H9 (cell line): ENCODE measurements at regions not wholly inside any gene's neighbourhood (a gene's known extent, or its start where the extent isn't known, plus 50 kb on each side); places are given as distances from the start of the nearest gene placed in this dataset.

Source experiments
- DNase-seq: peaks from one replicate; pipeline ENCODE4 v3.0.0-alpha.2; 2017
- H2AFZ ChIP-seq: one replicate; pipeline ENCODE4 v1.6.1; 2013; ENCODE audit warnings: mild to moderate bottlenecking, low read length, control low read depth, moderate library complexity
- H2AK5ac ChIP-seq: 2 replicates; pipeline ENCODE4 v1.6.1; 2013; ENCODE audit warnings: low read length, control low read depth, mixed read lengths; ENCODE audit not compliant: insufficient read length
- H2BK120ac ChIP-seq: one replicate; pipeline ENCODE4 v1.6.1; 2013; ENCODE audit warnings: low read depth, mild to moderate bottlenecking, low read length, control low read depth, inconsistent platforms; ENCODE audit not compliant: poor library complexity, severe bottlenecking
- H2BK12ac ChIP-seq: 2 replicates; pipeline ENCODE4 v1.6.1; 2013; ENCODE audit warnings: low read length, control low read depth, mixed read lengths, low read depth; ENCODE audit not compliant: insufficient read length
- H2BK15ac ChIP-seq: 2 replicates; pipeline ENCODE4 v1.6.1; 2013; ENCODE audit warnings: low read depth, low read length, control low read depth
- H2BK20ac ChIP-seq: one replicate; pipeline ENCODE4 v1.6.1; 2013; ENCODE audit warnings: low read depth, mild to moderate bottlenecking, low read length, control low read depth, inconsistent platforms; ENCODE audit not compliant: poor library complexity, severe bottlenecking
- H2BK5ac ChIP-seq: 2 replicates; pipeline ENCODE4 v1.6.1; 2013; ENCODE audit warnings: low read length, control low read depth, mixed read lengths; ENCODE audit not compliant: insufficient read length
- H3K14ac ChIP-seq: 2 replicates; pipeline ENCODE4 v1.6.1; 2013; ENCODE audit warnings: low read length, control low read depth; ENCODE audit not compliant: insufficient read depth
- H3K18ac ChIP-seq: 2 replicates; pipeline ENCODE4 v1.6.1; 2013; ENCODE audit warnings: low read depth, mild to moderate bottlenecking, mixed read lengths, low read length, control low read depth; ENCODE audit not compliant: insufficient read length
- H3K23ac ChIP-seq: 2 replicates; pipeline ENCODE4 v1.6.1; 2013; ENCODE audit warnings: low read length, control low read depth, mixed read lengths, low read depth; ENCODE audit not compliant: insufficient read length
- H3K23me2 ChIP-seq: 2 replicates; pipeline ENCODE4 v1.6.1; 2013; ENCODE audit warnings: low read depth, mild to moderate bottlenecking, mixed read lengths, low read length, control low read depth; ENCODE audit not compliant: insufficient read length, poor library complexity, severe bottlenecking
- H3K27ac ChIP-seq: 2 replicates; pipeline ENCODE4 v1.5.1; 2013; ENCODE audit warnings: low read length, control low read depth, mixed read lengths, low read depth; ENCODE audit not compliant: insufficient read length
- H3K27me3 ChIP-seq: 2 replicates; pipeline ENCODE4 v1.6.1; 2013; ENCODE audit warnings: low read length, control low read depth, inconsistent platforms; ENCODE audit not compliant: insufficient read depth
- H3K4ac ChIP-seq: 2 replicates; pipeline ENCODE4 v1.6.1; 2013; ENCODE audit warnings: low read depth, mild to moderate bottlenecking, control low read depth, inconsistent platforms, low read length, moderate library complexity
- H3K4me1 ChIP-seq: 2 replicates; pipeline ENCODE4 v1.6.1; 2013; ENCODE audit warnings: low read length, control low read depth, inconsistent platforms; ENCODE audit not compliant: insufficient read depth
- H3K4me2 ChIP-seq: 2 replicates; pipeline ENCODE4 v1.6.1; 2013; ENCODE audit warnings: low read length, control low read depth, mixed read lengths; ENCODE audit not compliant: insufficient read length, insufficient read depth
- H3K56ac ChIP-seq: 2 replicates; pipeline ENCODE4 v1.6.1; 2013; ENCODE audit warnings: low read depth, mild to moderate bottlenecking, mixed read lengths, low read length, control low read depth; ENCODE audit not compliant: insufficient read length
- H3K79me1 ChIP-seq: 2 replicates; pipeline ENCODE4 v1.6.1; 2013; ENCODE audit warnings: low read depth, mild to moderate bottlenecking, moderate library complexity, low read length, control low read depth, inconsistent platforms; ENCODE audit not compliant: insufficient read depth, poor library complexity, severe bottlenecking
- H3K79me2 ChIP-seq: 2 replicates; pipeline ENCODE4 v1.6.1; 2013; ENCODE audit warnings: low read length, control low read depth, inconsistent platforms; ENCODE audit not compliant: insufficient read depth
- H3K9ac ChIP-seq: 2 replicates; pipeline ENCODE4 v1.6.1; 2013; ENCODE audit warnings: low read length, control low read depth, mixed read lengths; ENCODE audit not compliant: insufficient read length; ENCODE audit errors: extremely low read depth
- H3K9me3 ChIP-seq: one replicate; pipeline ENCODE4 v1.6.1; 2013; ENCODE audit warnings: low read depth, low read length, inconsistent platforms; ENCODE audit not compliant: control insufficient read depth
- H3T11ph ChIP-seq: one replicate; pipeline ENCODE4 v1.6.1; 2013; ENCODE audit warnings: mild to moderate bottlenecking, low read length, control low read depth, inconsistent platforms
- H4K20me1 ChIP-seq: one replicate; pipeline ENCODE4 v1.6.1; 2013; ENCODE audit not compliant: control insufficient read depth, insufficient read length, insufficient read depth
- H4K5ac ChIP-seq: 2 replicates; pipeline ENCODE4 v1.6.1; 2013; ENCODE audit warnings: low read depth, mild to moderate bottlenecking, mixed read lengths, low read length, control low read depth; ENCODE audit not compliant: insufficient read length
- H4K8ac ChIP-seq: replicated peaks from 2 replicates; pipeline ENCODE4 v1.6.1; 2013; ENCODE audit warnings: low read length, control low read depth, mixed read lengths, low read depth; ENCODE audit not compliant: insufficient read length
- H4K91ac ChIP-seq: 2 replicates; pipeline ENCODE4 v1.6.1; 2013; ENCODE audit warnings: low read depth, mild to moderate bottlenecking, moderate library complexity, mixed read lengths, low read length, control low read depth; ENCODE audit not compliant: insufficient read length
- H3K27ac Mint-ChIP-seq, 3 experiments: 2 replicates in 2 of 3; 3 replicates in 1 of 3; pipeline ENCODE4 v1.8.0; 2020 to 2021; ENCODE audit warnings: mixed read lengths in 3 of 3, mild to moderate bottlenecking in 1 of 3, moderate library complexity in 1 of 3
- H3K27me3 Mint-ChIP-seq: 2 replicates; pipeline ENCODE4 v1.8.0; 2021; ENCODE audit warnings: low read depth, mild to moderate bottlenecking, moderate library complexity, mixed read lengths
- H3K36me3 Mint-ChIP-seq, 3 experiments: 2 replicates in 2 of 3; 3 replicates in 1 of 3; pipeline ENCODE4 v1.8.0; 2020 to 2021; ENCODE audit warnings: low read depth in 3 of 3, mixed read lengths in 3 of 3; ENCODE audit not compliant: insufficient read depth in 1 of 3
- H3K4me1 Mint-ChIP-seq, 2 experiments: 2 replicates each; pipeline ENCODE4 v1.8.0; 2020; ENCODE audit warnings: mixed read lengths in 2 of 2
- H3K4me3 Mint-ChIP-seq, 2 experiments: 2 replicates in 1 of 2; 3 replicates in 1 of 2; pipeline ENCODE4 v1.8.0; 2020 to 2021; ENCODE audit warnings: mild to moderate bottlenecking in 2 of 2, mixed read lengths in 2 of 2, moderate library complexity in 1 of 2
- H3K9me3 Mint-ChIP-seq, 2 experiments: 2 replicates in 1 of 2; 3 replicates in 1 of 2; pipeline ENCODE4 v1.8.0; 2020; ENCODE audit warnings: mild to moderate bottlenecking in 2 of 2, mixed read lengths in 2 of 2, moderate library complexity in 1 of 2
- CTCF ChIP-seq: fragments of 200-600 bp; sonication (generic); conservative IDR thresholded peaks from 3 replicates; pipeline ENCODE4 v1.8.0; 2021; ENCODE audit warnings: antibody characterized with exemption, mild to moderate bottlenecking
- WGBS: extraction: QIAGEN DNeasy Blood & Tissue Kit; methylation state at CpG from one replicate; pipeline ENCODE4 v1.1.7; 2013; ENCODE audit warnings: missing lambda C conversion rate, low lambda C conversion rate, mixed read lengths; ENCODE audit not compliant: insufficient read length; ENCODE audit errors: extremely low coverage; 5-methylcytosine and 5-hydroxymethylcytosine counted together

GRCh38 chr16:86850670-86851069, 272.3 kb downstream of the FOXL1 start:
- Histone ChIP-seq H2AFZ (no peak overlapping the region), H2BK5ac (no peak overlapping the region)
- no peak for TF ChIP-seq CTCF

More at GRCh38 chr16:86850670-86851069, 272.3 kb downstream of the FOXL1 start:
- Histone ChIP-seq H3K23ac (no peak overlapping the region), H3K56ac (no peak overlapping the region), H4K8ac (no peak overlapping the region), H3K18ac (no peak overlapping the region), H2BK120ac (no peak overlapping the region), H3K4me1 (no peaks in the 10 kb centered on the region), H3K23me2 (no peaks in the 10 kb centered on the region), H4K91ac (no peak overlapping the region), H3T11ph (no peak overlapping the region), H3K4ac (no peak overlapping the region), H2BK12ac (no peak overlapping the region), H2AK5ac (no peak overlapping the region), H3K4me2 (no peak overlapping the region), H3K9ac (no peak overlapping the region), H3K27ac (no peak overlapping the region), H3K27me3 (no peaks in the 10 kb centered on the region), H3K79me2 (no peaks in the 10 kb centered on the region), H2BK15ac (no peak overlapping the region), H3K14ac (no peak overlapping the region), H4K5ac (no peak overlapping the region), H3K79me1 (no peaks in the 10 kb centered on the region), H4K20me1 (no peaks in the 10 kb centered on the region), H3K9me3 (no peaks in the 10 kb centered on the region), H2BK20ac (no peak overlapping the region)
- no peak for DNase-seq
- no CpG with 5 or more reads among the region's 12 CpGs for WGBS
- no peaks in the 10 kb centered on the region for H3K36me3 Mint-ChIP-seq
- peaks cover 11% of the 10 kb centered on the region for H3K27me3 Mint-ChIP-seq
- peaks cover 3 to 4% of the 10 kb centered on the region in 2 experiments; a peak in 2 of 4 replicates for H3K4me1 Mint-ChIP-seq
- no peak overlapping the region; a peak in 1 of 7 replicates for H3K27ac Mint-ChIP-seq
- H3K9me3 Mint-ChIP-seq, result no peaks in the 10 kb centered on the region
- H3K4me3 Mint-ChIP-seq, result no peak overlapping the region
